NCI-H187 treated with DMSO at 0.1 percent for 48 hours (cell line): ENCODE measurements at regions not wholly inside any gene's neighbourhood (a gene's known extent, or its start where the extent isn't known, plus 50 kb on each side); places are given as distances from the start of the nearest gene placed in this dataset.
"Not testable (repeated sequence)": the region's sequence is repeated elsewhere in the genome, so short reads cannot be mapped to it uniquely, and the experiment has no call there.

Experiments
- DNase-seq: peaks from one replicate; lab custom pipeline; 2025; lab: John Stamatoyannopoulos, UW

- no peak for DNase-seq
Measured at GRCh38 chr7:131935180-131935579, 378.8 kb upstream of the PODXL start.

DNA sequence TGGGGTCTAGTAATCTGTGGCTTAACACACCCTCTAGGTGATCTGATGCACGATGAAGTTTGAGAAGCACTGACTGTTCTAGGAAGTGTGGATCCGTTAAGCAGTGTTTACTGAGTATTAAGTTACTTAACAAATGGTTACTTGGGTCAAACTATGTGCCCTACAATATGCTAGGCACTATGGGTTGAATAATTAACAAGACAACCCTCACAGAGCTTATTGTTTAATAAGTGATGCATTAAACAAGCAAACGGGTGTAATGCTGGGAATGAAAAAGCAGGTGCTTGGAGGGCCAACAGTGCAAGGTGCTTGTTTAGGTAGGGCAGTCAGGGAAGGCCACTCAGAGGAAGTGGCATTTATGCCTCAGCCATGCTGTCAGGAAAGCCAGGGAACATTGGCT lies 378.0 kb upstream of the PODXL start:
- DNase-seq = no peak

- no peak for DNase-seq
Measured at GRCh38 chr7:131933751-131934289, 377.4 kb upstream of the PODXL start.

DNA sequence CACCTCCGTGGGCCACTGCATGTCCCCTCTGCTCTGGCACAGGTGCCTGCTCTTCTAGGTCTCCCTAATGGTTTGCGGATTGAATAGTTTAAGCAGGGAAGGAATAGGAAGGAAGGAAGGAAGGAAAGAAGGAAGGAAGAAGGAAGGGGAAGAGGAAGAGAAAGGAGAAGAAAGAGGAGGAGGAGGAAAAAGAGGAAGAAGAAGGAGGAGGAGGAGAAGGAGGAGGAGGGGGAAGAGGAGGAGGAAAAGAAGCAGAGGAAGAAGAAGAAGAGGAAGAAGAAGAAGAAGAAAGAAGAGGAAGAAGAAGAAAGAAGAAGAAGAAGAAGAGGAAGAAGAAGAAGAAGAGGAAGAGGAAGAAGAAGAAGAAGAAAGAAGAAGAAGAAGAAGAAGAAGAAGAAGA lies 376.8 kb upstream of the PODXL start:
- not testable (repeated sequence) for DNase-seq

- no peak for DNase-seq
Measured at GRCh38 chr7:131932271-131932670, 375.8 kb upstream of the PODXL start.

DNA sequence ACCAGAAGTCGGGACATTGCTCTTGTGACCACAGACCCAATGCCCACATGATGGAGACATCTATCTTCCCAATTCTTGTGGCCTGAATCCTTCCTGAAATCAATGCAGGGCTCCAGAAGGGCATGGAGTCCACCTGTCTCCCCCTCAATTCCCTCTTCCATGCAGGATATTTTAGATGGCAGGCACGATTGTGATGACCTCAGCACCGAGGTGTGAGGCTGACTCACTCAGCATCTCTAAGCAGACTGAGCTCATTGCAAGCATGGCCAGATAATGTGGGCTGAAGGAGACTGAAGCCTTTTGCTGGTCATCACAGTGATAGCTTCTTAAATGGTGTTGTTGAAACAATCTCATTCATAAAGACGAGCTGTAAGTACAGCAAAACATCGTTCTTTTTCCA lies 374.9 kb upstream of the PODXL start:
- DNase-seq = no peak

GRCh38 chr7:131929632-131930031 lies 373.2 kb upstream of the PODXL start:
- DNase-seq = no peak

DNA sequence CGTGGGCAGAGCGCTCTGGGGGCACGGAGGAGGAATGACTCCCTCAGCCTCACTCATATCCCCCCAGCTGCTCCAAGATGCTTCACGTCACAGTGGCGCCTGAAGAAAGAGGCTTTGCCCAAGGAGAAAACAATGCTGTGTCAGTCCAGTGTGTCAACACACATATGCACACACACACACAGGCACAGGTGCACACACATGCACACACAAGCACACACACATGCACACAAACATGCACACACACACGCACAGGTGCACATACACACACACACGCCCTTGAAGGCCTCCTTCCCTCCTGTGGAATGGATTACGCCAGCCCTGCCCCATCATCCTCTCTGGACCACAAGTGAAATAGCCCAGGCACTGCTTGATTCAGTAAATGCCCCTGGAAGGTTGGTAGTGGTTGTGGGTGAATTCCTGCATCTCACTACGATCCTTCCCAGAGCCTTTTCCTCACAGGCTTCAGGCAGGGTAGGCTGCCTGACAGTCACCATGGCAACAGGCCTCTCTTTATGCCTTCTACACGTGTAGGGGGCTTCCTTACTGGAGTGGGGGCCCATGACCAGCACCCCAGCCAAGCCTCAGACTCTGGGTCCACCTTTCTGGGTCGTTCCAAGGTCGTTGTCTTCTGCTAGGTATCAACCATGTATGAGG lies 371.5 kb upstream of the PODXL start:
- DNase-seq = no peak

DNA sequence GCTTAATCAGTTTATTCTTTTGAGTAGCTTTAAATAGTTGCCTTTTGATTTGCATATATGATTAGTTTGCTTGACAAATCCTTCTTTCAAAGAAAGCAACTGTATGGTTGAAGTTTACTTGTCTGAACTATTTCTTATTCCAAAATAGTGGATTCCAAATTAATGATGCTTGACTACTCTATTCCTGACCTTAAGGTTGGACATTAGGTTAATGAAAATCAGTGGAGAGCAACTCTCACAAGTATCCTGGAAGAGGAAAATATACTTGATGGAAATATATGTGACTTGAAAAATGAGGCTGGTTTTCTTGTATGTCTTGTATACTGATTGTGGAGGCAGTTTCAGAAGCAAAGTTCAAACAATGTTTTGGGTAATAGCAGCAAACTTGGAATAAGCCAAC lies 369.2 kb upstream of the PODXL start:
- no peak for DNase-seq

- DNase-seq = no peak
Measured at GRCh38 chr7:131924857-131925256, 368.4 kb upstream of the PODXL start.

- DNase-seq = not testable (repeated sequence)
Measured at GRCh38 chr7:131922948-131923347, 366.5 kb upstream of the PODXL start.

GRCh38 chr7:131921016-131921415 lies 364.6 kb upstream of the PODXL start:
- DNase-seq = no peak

DNA sequence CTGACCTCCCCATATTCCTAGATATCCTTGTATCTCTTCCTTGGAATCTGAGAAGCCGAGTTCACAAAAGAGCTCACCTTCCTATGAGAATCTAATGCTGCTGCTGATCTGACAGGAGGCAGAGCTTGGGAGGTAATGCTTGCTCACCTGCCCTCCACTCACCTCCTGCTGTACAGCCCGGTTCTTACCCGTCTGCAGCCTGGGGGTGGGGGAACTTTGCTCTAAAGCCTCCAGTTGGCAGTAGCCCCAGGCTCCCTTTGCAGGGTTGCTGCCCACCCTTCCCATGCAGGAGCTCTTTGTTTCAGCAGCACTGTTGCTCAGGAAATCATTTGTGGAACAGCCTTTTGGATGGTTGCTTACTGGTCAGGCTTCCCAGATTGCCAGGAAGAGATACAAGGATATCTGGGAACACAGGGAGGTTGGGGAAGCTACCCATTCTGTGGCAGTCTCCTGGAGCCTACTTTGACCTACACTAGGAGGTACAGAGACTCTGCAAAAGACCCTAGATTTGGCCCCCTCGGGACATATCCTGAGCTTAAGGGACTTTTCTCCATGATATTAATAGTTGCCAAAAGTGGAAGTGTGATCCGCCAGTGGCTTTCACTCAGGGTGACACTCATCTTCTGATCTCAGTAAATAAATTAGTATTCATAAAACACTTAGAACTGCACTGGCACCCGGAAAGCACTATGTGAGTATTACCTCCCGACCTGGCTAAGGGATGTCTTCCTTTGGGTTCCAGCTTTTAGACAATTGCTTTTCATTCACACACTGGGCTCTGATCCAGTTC lies 363.7 kb upstream of the PODXL start:
- no peak for DNase-seq

DNA sequence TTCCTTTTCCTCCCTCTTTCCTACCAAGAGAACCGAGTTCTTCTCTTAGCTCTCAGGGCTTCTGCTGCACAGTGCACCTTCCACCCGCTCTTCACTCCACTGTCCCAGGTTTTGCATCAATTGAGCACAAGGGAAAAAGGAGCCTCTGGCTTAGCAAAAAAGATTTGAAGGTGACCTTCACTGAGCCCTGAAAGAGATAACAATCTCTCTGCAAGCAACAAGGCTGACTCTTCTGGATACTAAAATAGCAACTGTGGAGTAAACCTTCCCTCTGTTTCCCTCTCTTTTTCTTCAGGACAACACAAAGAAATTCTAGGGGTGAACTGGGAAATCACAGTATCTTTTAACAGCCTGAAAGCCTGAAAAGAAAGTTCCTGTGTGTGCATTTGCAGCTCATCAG lies 354.7 kb upstream of the PODXL start:
- DNase-seq = no peak

- DNase-seq = no peak
Measured at GRCh38 chr7:131909151-131909768, 352.8 kb upstream of the PODXL start.

DNA sequence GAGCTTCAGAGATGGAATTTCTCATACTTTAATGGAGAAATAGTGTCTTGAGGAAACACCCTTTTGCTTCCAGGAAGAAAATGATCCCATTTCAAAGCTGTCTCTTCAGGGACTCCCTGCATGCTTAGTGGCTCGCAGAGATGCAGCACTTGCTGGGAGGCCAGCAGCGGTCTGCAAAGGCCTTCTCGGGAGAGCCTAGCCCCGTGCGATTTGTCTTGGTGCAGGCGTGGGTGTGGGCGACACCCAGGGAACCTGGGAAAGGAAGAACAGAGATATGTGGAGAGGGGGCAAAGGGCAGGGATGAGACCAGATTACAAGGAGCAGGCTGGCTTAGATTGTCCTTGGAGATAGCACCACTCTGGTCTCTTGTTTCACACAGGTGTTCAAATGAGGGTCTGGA lies 352.3 kb upstream of the PODXL start:
- no peak for DNase-seq

DNA sequence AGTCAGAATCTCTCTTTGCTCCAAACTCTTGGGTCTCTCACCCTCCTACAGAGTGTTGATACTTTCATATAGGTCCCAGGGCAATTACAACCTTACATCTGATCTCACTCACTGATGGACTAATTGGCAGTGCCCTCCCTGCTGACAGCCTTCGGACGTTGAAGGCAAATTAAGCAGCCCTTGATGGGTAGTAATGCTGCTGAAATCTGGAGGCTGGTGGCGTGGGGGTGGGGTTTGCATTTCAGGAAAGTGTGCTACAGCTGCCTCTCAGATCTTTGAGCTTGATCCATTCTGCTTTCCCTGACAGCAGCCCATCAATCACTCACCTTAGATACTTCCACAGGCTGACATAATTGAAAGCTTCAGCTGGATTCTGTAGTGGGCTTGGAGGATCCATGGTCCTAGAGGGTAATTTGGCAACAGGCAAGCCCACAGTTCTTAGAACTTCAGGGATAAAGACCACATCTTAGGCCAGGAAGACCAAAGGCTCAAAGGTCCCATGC lies 349.1 kb upstream of the PODXL start:
- DNase-seq = no peak

GRCh38 chr7:131904760-131905327 lies 348.4 kb upstream of the PODXL start:
- no peak for DNase-seq

GRCh38 chr7:131903315-131903714 lies 346.9 kb upstream of the PODXL start:
- DNase-seq = no peak

- DNase-seq = no peak
Measured at GRCh38 chr7:131900785-131901287, 344.4 kb upstream of the PODXL start.

GRCh38 chr7:131899271-131900030 lies 343.0 kb upstream of the PODXL start:
- no peak for DNase-seq

DNA sequence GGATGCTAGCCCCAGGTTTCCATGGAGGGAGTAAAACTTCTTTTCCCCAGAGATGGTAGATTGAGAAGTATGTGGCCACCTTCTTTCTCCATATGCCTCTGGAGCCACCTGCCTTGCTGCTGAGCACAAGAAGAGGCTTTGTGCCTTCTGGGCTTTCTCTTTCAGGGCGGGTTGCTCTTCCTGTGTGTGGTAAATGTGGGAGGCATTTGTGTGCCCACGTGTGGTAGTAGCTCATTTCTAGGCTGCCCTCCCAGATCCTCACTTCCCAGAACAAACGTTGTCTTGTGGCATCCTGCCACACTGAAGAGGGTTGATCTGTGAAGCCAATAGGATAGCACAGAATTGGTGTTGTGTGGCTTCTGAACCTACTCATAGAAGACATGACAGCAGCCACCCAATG lies 342.0 kb upstream of the PODXL start:
- DNase-seq = no peak
